C4-2B (cell line): ENCODE measurements at regions not wholly inside any gene's neighbourhood (a gene's known extent, or its start where the extent isn't known, plus 50 kb on each side); places are given as distances from the start of the nearest gene placed in this dataset.
"Not testable (repeated sequence)": the region's sequence is repeated elsewhere in the genome, so short reads cannot be mapped to it uniquely, and the experiment has no call there.

Experiments used
- H3K27ac ChIP-seq: fragments of 450-650 bp; 2 replicates; pipeline ENCODE4 v1.5.1; 2017
- CTCF ChIP-seq: fragments of 450-650 bp; conservative IDR thresholded peaks from 2 replicates; pipeline ENCODE4 v1.5.1; 2017; ENCODE audit warnings: mild to moderate bottlenecking
- ZFX ChIP-seq: fragments of 450-650 bp; IDR thresholded peaks from 2 replicates; pipeline ENCODE4 v1.6.1; 2017

- no peak overlapping the region for H3K27ac ChIP-seq
- no peak for TF ChIP-seq ZFX
- TF ChIP-seq CTCF: no peak
Observed at GRCh38 chr2:167784084-167784425, 463.3 kb downstream of the STK39 start.

GRCh38 chr2:167783261-167784083 is 463.9 kb downstream of the STK39 start:
- no peak overlapping the region for H3K27ac ChIP-seq
- TF ChIP-seq ZFX: no peak
- TF ChIP-seq CTCF: no peak

- H3K27ac ChIP-seq: not testable (repeated sequence)
Observed at GRCh38 chr2:167781629-167782028, 465.8 kb downstream of the STK39 start.

GRCh38 chr2:167776359-167776758 is 471.0 kb downstream of the STK39 start:
- TF ChIP-seq ZFX (no peak), CTCF (no peak)
- H3K27ac ChIP-seq: no peak overlapping the region

GRCh38 chr2:167771628-167772027 is 475.8 kb downstream of the STK39 start:
- no peak overlapping the region for H3K27ac ChIP-seq
- TF ChIP-seq CTCF (no peak), ZFX (no peak)

GRCh38 chr2:167769020-167769419 is 478.4 kb downstream of the STK39 start:
- H3K27ac ChIP-seq: no peak overlapping the region
- no peak for TF ChIP-seq CTCF
- no peak for TF ChIP-seq ZFX

GRCh38 chr2:167767830-167768229 is 479.6 kb downstream of the STK39 start:
- H3K27ac ChIP-seq: no peak overlapping the region
- TF ChIP-seq CTCF: no peak
- TF ChIP-seq ZFX: no peak

- no peak overlapping the region for H3K27ac ChIP-seq
- TF ChIP-seq ZFX (no peak), CTCF (no peak)
Observed at GRCh38 chr2:167764772-167765341, 482.5 kb downstream of the STK39 start.
